Right cardiac atrium (tissue), 5 donors: ENCODE measurements at regions not wholly inside any gene's neighbourhood (a gene's known extent, or its start where the extent isn't known, plus 50 kb on each side); places are given as distances from the start of the nearest gene placed in this dataset.
A peak's percentile ranks its signal among the peaks of the same experiment; 100 is the strongest.

Experiments used
- ATAC-seq, 2 donors: fragments of 200-7000 bp; cut with Tn5 transposase; one replicate each; pipeline versions ENCODE4 v1.8.0 to v1.9.1; 2020; ENCODE audit warnings: moderate library complexity in 2 of 2, mild to moderate bottlenecking in 1 of 2
- DNase-seq, 3 donors: peaks; one replicate each; pipeline ENCODE4 v3.0.0-alpha.2; 2020
- H3K27ac ChIP-seq: one replicate; pipeline ENCODE4 v1.5.1; 2013; ENCODE audit warnings: mild to moderate bottlenecking, low read length, control low read depth, moderate library complexity
- H3K27me3 ChIP-seq: one replicate; pipeline ENCODE4 v1.6.1; 2013; ENCODE audit not compliant: control insufficient read depth, insufficient read depth
- H3K4me1 ChIP-seq: one replicate; pipeline ENCODE4 v1.6.1; 2013; ENCODE audit warnings: low read length; ENCODE audit not compliant: control insufficient read depth, insufficient read depth
- H3K4me3 ChIP-seq: one replicate; pipeline ENCODE4 v1.5.1; 2013; ENCODE audit warnings: low read length, control low read depth
- H3K9me3 ChIP-seq: one replicate; pipeline ENCODE4 v1.6.1; 2013; ENCODE audit warnings: low read length; ENCODE audit not compliant: control insufficient read depth
- WGBS: extraction: QIAGEN DNeasy Blood & Tissue Kit; methylation state at CpG from one replicate; pipeline ENCODE4 v1.1.7; 2013; 5-methylcytosine and 5-hydroxymethylcytosine counted together
- intact Hi-C, 4 donors: fragments of 100-400 bp; cut with DNase I; formaldehyde crosslinking; loops; one replicate each; pipeline versions ENCODE4 v1.11.0 to v1.14.0; 2022 to 2023
- donor health status: healthy with polysubstance abuse.
- donor health status: DM: no; HTN: yes; CAD: no.
- donor health status: DM: no; HTN: no; CAD: no.
- donor health status: DM: no; HTN: yes; CAD: no; lungs with severe emphysema.
- donor health status: DM: yes; HTN: yes; CAD: no.

- no peak for DNase-seq
- no peaks in the 10 kb centered on the region for H3K27me3 ChIP-seq
- H3K4me1 ChIP-seq: peaks cover 3% of the 10 kb centered on the region
- intact Hi-C loops: no loop called here
- no peak overlapping the region for H3K27ac ChIP-seq
- H3K4me3 ChIP-seq: no peak overlapping the region
- ATAC-seq: no peak
- 75% methylated on average over 5 of the region's 5 CpGs for WGBS
- H3K9me3 ChIP-seq: no peaks in the 10 kb centered on the region
Measured at GRCh38 chr9:99399474-99399873, 177.4 kb downstream of the SEC61B start.

DNA sequence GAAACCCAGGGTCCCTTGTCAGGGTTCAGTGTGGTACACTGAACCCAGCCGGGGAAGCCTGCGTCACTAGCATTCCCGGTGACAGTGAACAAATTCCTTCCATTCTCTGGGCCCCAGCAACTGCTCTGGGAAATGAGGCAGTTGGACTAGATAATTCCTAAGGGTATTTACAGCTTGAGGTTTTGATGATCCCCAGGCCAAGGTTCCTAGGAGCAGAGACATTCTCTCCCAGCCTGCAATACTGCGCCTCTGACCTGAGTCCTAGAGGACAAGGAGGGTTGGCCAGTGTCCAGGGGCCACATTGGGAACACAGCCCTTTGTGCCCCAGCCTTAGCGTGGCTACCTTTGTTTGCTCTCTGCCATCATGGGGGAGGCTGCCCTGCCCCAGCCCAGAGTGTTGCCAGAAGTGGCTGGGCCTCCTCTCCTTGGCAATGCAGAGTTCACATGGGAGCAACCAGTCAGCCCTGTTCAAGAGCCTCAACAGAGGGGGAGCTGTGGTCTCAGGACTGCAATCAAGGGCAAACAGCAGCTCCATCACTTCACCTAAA lies 178.2 kb downstream of the SEC61B start:
- intact Hi-C loops: no loop called here
- Histone ChIP-seq H3K27ac (no peak overlapping the region), H3K4me3 (no peak overlapping the region), H3K27me3 (no peaks in the 10 kb centered on the region), H3K4me1 (peaks cover 3% of the 10 kb centered on the region), H3K9me3 (no peaks in the 10 kb centered on the region)
- 60% methylated on average over 5 of the region's 5 CpGs for WGBS
- ATAC-seq (peak in 1 of 2 donors; percentile 59), DNase-seq (no peak)

DNA sequence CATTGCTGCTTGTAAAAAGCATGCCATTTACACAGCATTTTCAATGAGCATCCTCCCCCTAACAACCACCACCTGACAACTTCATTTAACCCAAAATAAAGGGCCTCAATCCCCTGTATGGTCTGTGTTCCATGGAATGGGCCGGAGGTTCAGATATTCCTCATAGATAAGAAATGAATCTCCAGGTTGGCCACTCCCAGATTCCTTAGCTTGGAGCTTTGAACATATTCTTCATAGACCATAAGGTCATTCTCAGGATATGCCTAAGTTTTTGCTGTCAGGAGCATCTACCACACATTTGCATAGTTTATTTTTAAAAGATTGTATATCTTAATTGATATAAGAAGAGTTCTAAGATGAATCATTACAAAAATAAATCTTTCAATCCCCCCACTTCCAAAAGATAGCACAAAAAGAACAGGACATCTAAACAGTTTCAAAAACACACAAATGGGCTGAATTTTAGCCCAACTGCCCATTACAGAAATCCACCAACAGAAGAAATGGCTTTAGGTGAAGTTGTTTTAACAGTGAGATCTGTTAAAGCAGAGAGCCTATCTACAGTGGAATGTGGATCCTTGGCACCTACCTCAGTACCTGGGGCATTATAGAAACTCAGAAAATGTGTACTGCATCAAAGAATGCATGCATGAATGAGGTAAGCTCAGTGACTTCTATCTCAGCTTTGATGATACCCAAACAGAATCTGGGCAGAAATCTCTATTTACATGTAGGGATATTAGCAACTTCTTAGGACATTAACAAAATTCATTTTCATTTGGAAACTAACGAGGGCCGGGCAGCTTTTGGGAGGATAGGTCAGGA lies 179.8 kb downstream of the SEC61B start:
- no peak overlapping the region for H3K4me3 ChIP-seq
- intact Hi-C loops: no loop called here
- ATAC-seq (no peak), DNase-seq (no peak)
- no peak overlapping the region for H3K27ac ChIP-seq
- H3K27me3 ChIP-seq: no peaks in the 10 kb centered on the region
- no peaks in the 10 kb centered on the region for H3K9me3 ChIP-seq
- WGBS: 83% methylated on average over 3 of the region's 3 CpGs
- H3K4me1 ChIP-seq: peaks cover 3% of the 10 kb centered on the region

DNA sequence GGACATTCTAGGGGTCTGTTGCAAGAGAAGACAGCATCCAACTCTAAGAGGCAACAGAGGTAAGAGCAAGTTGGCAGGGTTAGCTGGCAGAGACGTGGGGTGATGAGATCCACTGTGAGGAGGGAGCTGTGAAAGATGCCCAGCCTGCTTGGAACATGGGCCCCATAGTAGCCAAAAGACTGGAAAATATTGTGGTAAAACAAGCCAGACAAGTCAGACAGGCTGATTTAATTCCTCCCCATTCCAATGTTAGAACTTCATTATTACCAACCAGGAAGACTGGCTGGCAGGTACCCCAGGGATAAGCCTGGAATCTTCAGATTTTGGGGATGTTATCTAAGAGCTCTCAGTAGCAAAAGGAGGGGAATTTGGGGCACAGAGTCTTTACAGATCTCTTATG lies 181.3 kb downstream of the SEC61B start:
- intact Hi-C loops: no loop called here
- no peak for ATAC-seq
- DNase-seq: no peak

DNA sequence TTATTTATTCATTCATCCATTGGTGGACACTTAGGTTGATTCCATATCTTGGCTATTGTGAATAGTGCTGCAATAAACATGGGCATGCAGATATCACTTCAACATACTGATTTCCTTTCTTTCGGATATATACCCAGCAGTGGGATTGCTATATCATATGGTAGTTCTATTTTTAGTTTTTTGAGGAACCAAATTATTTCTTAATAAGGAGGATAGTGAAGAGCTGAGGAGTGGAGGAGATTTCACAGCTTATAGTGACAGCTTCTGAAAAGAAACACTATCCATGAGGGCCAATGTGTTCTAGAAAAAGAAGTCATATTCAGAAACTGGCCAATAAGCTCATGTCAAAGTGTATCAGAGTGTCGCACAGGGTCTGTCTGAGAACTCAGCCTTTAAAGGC lies 183.3 kb downstream of the SEC61B start:
- H3K4me1 ChIP-seq: peaks cover 2% of the 10 kb centered on the region
- no peak overlapping the region for H3K27ac ChIP-seq
- no peak for ATAC-seq
- no peak overlapping the region for H3K4me3 ChIP-seq
- no peaks in the 10 kb centered on the region for H3K9me3 ChIP-seq
- intact Hi-C loops: no loop called here
- WGBS: 52% methylated on average over 2 of the region's 2 CpGs
- H3K27me3 ChIP-seq: no peaks in the 10 kb centered on the region
- DNase-seq: no peak

More for the DNA sequence above, 181.3 kb downstream of the SEC61B start:
- peaks cover 3% of the 10 kb centered on the region for H3K4me1 ChIP-seq
- H3K4me3 ChIP-seq: no peak overlapping the region
- H3K9me3 ChIP-seq: no peaks in the 10 kb centered on the region
- no peaks in the 10 kb centered on the region for H3K27me3 ChIP-seq
- no peak overlapping the region for H3K27ac ChIP-seq
- WGBS: 52% methylated on average over 1 of the region's 1 CpG

DNA sequence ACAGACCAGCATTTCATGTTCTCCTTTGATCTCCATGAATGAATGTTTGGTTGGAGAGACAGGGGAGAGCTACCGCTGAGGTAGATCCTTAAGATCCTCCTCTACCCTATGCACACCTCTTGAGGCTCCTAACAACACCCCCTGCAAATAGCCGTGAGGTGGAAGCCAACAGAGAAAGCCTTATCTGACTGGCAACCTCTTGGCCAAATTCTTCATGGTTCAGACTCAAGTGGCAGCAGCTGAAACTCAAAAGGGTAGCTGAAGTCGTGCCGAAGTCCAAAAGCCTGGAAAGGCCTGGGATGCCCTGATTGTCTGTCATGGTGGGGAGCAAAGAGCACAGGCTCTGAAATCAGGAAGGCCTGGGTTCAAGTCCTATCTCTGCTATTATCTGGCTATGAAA lies 184.9 kb downstream of the SEC61B start:
- DNase-seq (no peak), ATAC-seq (peak; percentile 67 to 79)
- no peaks in the 10 kb centered on the region for H3K27me3 ChIP-seq
- no peak overlapping the region for H3K4me3 ChIP-seq
- no peak overlapping the region for H3K27ac ChIP-seq
- H3K9me3 ChIP-seq: peaks cover 2% of the 10 kb centered on the region
- intact Hi-C loops: no loop called here
- H3K4me1 ChIP-seq: no peaks in the 10 kb centered on the region
- WGBS: 70% methylated on average over 4 of the region's 4 CpGs

DNA sequence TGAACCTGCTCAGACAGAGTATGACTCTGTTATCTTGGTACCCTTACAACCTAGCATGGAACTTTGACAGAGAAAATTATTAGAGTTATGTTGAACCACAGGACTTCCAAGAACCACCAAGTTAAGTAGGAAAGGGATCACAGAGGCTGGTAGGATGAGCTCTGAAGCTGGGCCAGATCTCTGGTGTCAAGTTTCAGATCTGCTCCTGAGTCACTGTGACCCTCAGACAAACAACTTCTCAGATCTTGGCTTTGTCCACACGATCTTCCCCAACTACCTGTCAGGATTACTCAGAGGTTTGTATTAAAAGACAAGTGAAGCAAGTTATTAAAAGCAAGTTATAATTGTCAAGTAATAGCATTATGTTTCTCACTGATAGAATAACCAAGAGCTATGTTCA lies 189.0 kb downstream of the SEC61B start:
- H3K27me3 ChIP-seq: no peaks in the 10 kb centered on the region
- no peaks in the 10 kb centered on the region for H3K4me1 ChIP-seq
- no peak overlapping the region for H3K27ac ChIP-seq
- no peak for DNase-seq
- intact Hi-C loops: no loop called here
- 42% methylated on average over 1 of the region's 1 CpG for WGBS
- no peak for ATAC-seq
- peaks cover 2% of the 10 kb centered on the region for H3K9me3 ChIP-seq
- no peak overlapping the region for H3K4me3 ChIP-seq

- WGBS: 58% methylated on average over 8 of the region's 8 CpGs
- no peak for DNase-seq
- no peak for ATAC-seq
- Histone ChIP-seq H3K4me3 (no peak overlapping the region), H3K27ac (no peak overlapping the region), H3K9me3 (peaks cover 2% of the 10 kb centered on the region), H3K4me1 (no peaks in the 10 kb centered on the region), H3K27me3 (no peaks in the 10 kb centered on the region)
- intact Hi-C loops: no loop called here
Measured at GRCh38 chr9:99411479-99412115, 189.5 kb downstream of the SEC61B start.

DNA sequence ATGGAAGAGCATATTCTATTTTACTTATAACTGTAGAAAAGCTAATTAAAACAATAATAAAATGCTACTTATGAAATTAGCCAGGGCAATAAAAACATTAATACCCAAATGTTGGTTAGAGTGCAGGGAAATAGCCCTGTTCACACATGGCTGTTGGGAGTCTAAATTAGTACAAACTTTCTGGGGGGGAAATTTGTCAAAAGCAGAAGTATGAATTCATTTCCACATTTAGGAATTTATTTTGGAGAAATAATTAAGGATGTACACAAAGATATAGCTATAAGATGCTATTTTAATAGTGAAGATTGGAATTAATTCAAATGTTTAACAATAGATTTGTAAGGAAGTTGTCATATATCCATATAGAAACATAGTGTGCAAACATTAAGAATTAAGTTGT lies 190.5 kb downstream of the SEC61B start:
- DNase-seq (no peak), ATAC-seq (no peak)
- Histone ChIP-seq H3K4me1 (no peaks in the 10 kb centered on the region), H3K27me3 (no peaks in the 10 kb centered on the region), H3K4me3 (no peak overlapping the region), H3K27ac (no peak overlapping the region), H3K9me3 (peaks cover 2% of the 10 kb centered on the region)
- intact Hi-C loops: no loop called here

DNA sequence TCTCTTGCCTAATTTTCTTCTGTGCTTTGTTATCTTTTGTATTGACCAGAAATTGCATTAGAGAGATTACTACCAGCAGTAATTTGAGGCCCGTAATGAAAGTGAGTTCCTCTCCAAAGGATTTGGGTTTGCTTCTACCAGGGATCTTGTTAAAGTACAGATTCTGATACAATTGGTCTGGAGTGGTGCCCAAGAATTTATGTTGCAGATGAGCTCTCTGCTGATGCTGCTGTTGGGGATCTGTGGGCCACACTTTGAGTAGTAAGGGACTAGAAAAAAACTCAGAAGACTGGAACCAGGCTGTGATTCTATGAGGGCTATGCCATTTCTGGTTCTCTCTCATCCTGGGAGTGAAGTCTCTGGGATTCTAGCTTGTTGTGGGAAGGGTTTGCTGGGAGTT lies 192.2 kb downstream of the SEC61B start:
- Histone ChIP-seq H3K9me3 (peaks cover 2% of the 10 kb centered on the region), H3K4me3 (no peak overlapping the region), H3K27ac (no peak overlapping the region), H3K27me3 (no peaks in the 10 kb centered on the region), H3K4me1 (no peaks in the 10 kb centered on the region)
- intact Hi-C loops: no loop called here
- no peak for DNase-seq
- ATAC-seq: no peak
- WGBS: 86% methylated on average over 1 of the region's 1 CpG

- no peak overlapping the region for H3K4me3 ChIP-seq
- 80% methylated on average over 4 of the region's 4 CpGs for WGBS
- H3K9me3 ChIP-seq: peaks cover 2% of the 10 kb centered on the region
- intact Hi-C loops: no loop called here
- H3K4me1 ChIP-seq: no peaks in the 10 kb centered on the region
- H3K27me3 ChIP-seq: no peaks in the 10 kb centered on the region
- no peak for DNase-seq
- H3K27ac ChIP-seq: no peak overlapping the region
- ATAC-seq: no peak
Measured at GRCh38 chr9:99415606-99416005, 193.5 kb downstream of the SEC61B start.
